NCI-H226 (cell line): ENCODE measurements at regions not wholly inside any gene's neighbourhood (a gene's known extent, or its start where the extent isn't known, plus 50 kb on each side); places are given as distances from the start of the nearest gene placed in this dataset.

Experiments used
- DNase-seq: peaks from one replicate; pipeline ENCODE4 v3.0.0-alpha.2; 2015

GRCh38 chr21:20720623-20721022 is 277.6 kb upstream of the NCAM2 start:
- DNase-seq, result peak; percentile 83

- peak; percentile 63 for DNase-seq
These were observed 277.1 kb upstream of the NCAM2 start for GRCh38 chr21:20721151-20721550.

- DNase-seq, result no peak
These were observed 269.5 kb upstream of the NCAM2 start for GRCh38 chr21:20728691-20729090.

- DNase-seq, result peak; percentile 38
These were observed 268.8 kb upstream of the NCAM2 start for GRCh38 chr21:20729376-20729775.

GRCh38 chr21:20730441-20730840 is 267.8 kb upstream of the NCAM2 start:
- DNase-seq, result no peak

- no peak for DNase-seq
These were observed 263.0 kb upstream of the NCAM2 start for GRCh38 chr21:20735257-20735656.

- DNase-seq, result no peak
These were observed 260.8 kb upstream of the NCAM2 start for GRCh38 chr21:20737227-20737913.

GRCh38 chr21:20739421-20739820 is 258.8 kb upstream of the NCAM2 start:
- DNase-seq, result no peak

GRCh38 chr21:20741445-20741844 is 256.8 kb upstream of the NCAM2 start:
- no peak for DNase-seq

GRCh38 chr21:20760221-20760620 is 238.0 kb upstream of the NCAM2 start:
- DNase-seq, result no peak

- DNase-seq, result no peak
These were observed 223.5 kb upstream of the NCAM2 start for GRCh38 chr21:20774737-20775136.

GRCh38 chr21:20779321-20779720 is 218.9 kb upstream of the NCAM2 start:
- no peak for DNase-seq

- peak; percentile 84 for DNase-seq
These were observed 214.6 kb upstream of the NCAM2 start for GRCh38 chr21:20783611-20784010.

GRCh38 chr21:20789729-20790500 is 208.3 kb upstream of the NCAM2 start:
- peak; percentile 59 for DNase-seq

- DNase-seq, result no peak
These were observed 198.1 kb upstream of the NCAM2 start for GRCh38 chr21:20800106-20800505.

GRCh38 chr21:20802201-20802600 is 196.0 kb upstream of the NCAM2 start:
- DNase-seq, result no peak

- no peak for DNase-seq
These were observed 195.5 kb upstream of the NCAM2 start for GRCh38 chr21:20802631-20803260.

- DNase-seq, result no peak
These were observed 186.5 kb upstream of the NCAM2 start for GRCh38 chr21:20811702-20812101.

GRCh38 chr21:20814090-20814489 is 184.1 kb upstream of the NCAM2 start:
- no peak for DNase-seq

GRCh38 chr21:20822666-20823065 is 175.5 kb upstream of the NCAM2 start:
- peak; percentile 24 for DNase-seq

GRCh38 chr21:20852866-20853265 is 145.3 kb upstream of the NCAM2 start:
- DNase-seq, result no peak

GRCh38 chr21:20856926-20857325 is 141.3 kb upstream of the NCAM2 start:
- no peak for DNase-seq

GRCh38 chr21:20874202-20874601 is 124.0 kb upstream of the NCAM2 start:
- DNase-seq, result no peak

- no peak for DNase-seq
These were observed 122.5 kb upstream of the NCAM2 start for GRCh38 chr21:20875742-20876141.
